ENCODE measurements at regions not wholly inside any gene's neighbourhood (a gene's known extent, or its start where the extent isn't known, plus 50 kb on each side); places are given as distances from the start of the nearest gene placed in this dataset.

DNA sequence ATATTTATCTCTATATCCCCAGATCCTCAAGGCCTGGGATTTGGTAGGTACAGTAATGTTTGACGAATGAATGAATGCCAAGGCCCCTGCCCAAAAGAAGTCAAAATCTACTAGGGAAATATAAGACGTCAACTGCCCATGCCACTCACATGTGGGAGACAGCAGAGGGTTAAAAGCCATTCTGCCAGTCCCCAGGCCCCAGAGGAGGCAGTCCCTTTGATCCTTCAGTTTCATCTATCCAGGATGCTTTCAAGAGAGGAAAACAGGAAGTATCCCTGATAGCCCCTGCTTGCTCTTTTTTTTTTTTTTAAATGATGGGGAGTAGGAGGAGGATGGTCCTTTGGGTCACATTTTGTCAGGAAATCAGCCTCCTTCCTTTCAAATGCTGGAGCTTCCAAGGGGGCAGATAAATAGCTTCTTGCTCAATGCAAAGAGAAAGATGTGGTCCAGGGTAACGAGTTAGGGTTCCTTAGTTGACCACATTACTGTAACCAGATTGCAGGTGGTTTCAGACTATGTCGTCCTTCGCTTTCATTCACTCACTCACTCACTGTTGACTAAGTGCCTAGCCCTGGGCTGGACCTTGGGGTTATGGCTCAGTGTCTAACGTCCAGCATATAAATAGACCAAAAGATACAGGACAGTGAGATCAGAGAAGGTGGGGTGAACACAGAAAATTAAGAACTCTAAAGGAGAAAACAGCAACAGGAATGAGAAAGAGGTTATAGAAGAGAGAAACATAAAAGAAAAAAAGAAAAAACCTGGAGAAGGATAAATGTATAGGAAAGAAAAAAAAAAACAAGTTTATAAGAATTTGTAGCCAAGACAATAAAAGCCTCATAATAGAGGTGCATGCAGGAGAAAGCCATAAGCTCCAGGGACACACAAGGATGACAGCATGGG lies 64.6 kb upstream of the PIM1 start:
- no peak for DNase-seq (ENCODE audit: low read depth in 2 of 2)

GRCh38 chr6:37106051-37106363 lies 63.9 kb upstream of the PIM1 start:
- DNase-seq (ENCODE audit: low read depth in 2 of 2): no peak

DNA sequence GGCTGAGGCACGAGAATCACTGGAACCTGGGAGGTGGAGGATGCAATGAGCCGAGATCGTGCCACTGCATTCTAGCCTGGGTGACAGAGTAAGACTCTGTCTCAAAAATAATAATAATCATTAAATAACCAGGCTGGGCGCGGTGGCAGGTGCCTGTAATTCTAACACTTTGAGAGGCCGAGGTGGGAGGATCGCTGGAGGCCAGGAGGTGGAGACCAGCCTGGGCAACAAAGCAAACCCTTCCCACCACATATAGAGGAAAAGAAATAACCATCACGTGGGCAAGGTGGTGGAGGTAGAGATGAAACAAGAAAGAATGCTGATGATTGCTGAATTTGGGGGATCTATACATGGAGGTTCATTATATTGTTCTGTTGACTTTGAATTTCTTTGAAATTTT lies 63.4 kb upstream of the PIM1 start:
- DNase-seq (ENCODE audit: low read depth in 2 of 2): no peak

- no peak for DNase-seq (ENCODE audit: low read depth in 2 of 2)
Measured at GRCh38 chr6:37106982-37107491, 62.9 kb upstream of the PIM1 start.

DNA sequence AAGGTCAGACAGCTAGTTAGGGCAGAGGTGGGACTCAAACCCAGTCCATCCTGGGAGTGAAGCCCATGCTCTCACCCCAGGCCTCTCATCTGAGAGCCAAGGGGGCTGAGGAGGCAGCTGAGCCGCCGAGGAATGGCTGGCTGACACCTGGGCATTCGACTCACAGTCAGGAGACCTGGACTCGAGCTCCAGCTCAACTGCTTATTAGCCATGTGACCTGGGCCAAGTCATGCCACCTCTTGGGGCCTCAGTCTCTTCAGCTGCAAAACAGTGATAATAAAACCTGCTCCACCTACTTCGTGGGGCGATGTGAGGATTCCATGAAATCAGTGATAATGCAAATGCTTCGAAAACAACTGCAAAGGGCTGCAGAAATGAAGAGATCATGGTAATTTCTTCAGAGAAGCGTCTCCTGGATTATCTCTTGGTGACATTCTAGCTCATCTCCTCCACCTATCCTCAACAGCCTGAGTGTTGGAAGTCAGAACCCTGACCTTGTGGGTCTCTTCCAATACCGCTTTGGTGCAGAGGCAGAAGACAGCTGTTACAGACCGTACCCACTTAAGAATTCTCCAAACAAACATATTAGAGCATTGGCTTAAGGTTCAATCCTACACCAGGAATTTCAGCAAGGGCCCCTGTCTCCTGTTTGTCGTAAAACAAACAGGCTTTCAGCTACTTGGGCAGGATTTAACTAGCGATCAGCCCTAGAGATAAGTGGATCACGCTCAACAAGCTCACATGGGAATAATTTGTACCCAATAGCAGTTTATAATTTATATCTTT lies 60.0 kb upstream of the PIM1 start:
- no peak for DNase-seq (ENCODE audit: low read depth in 2 of 2)

GRCh38 chr6:37110500-37111461 lies 59.2 kb upstream of the PIM1 start:
- DNase-seq (ENCODE audit: low read depth in 2 of 2): no peak

DNA sequence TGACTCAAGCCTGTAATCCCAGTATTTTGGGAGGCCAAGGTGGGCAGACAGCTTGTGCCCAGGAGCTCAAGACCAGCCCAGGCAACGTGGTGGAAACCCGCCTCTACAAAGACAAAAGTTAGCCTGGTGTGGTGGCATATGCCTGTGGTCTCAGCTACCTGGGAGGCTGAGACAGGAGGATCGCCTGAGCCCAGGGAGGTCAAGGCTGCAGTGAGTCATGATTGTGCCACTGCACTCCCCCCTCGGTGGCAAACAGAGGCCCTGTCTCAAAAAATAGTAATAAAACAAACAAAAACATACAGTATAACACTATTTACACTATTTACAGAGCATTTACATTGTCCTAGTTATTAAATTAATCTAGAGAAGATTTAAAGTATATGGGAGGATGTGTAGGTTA lies 56.0 kb upstream of the PIM1 start:
- DNase-seq (ENCODE audit: low read depth in 2 of 2): no peak

DNA sequence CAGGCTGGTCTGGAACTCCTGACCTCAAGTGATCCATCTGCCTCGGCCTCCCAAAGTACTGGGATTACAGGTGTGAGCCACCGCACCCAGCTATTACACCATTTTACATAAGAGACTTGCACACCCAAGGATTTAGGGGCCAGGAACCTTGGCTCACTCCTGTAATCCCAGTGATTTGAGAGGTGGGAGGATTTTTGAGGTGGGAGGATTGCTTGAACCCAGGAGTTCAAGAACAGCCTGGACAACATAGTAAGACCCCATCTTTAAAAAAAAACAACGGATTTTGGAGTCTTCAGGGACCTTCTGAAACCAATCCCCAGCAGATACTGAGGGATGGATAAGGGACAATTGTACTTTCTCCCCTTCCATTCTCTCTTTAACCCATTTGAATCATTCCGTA lies 55.3 kb upstream of the PIM1 start:
- no peak for DNase-seq (ENCODE audit: low read depth in 2 of 2)

- DNase-seq (ENCODE audit: low read depth in 2 of 2): no peak
Measured at GRCh38 chr6:37115236-37115895, 54.6 kb upstream of the PIM1 start.

GRCh38 chr6:37116326-37116725 lies 53.6 kb upstream of the PIM1 start:
- DNase-seq (ENCODE audit: low read depth in 2 of 2): no peak

DNA sequence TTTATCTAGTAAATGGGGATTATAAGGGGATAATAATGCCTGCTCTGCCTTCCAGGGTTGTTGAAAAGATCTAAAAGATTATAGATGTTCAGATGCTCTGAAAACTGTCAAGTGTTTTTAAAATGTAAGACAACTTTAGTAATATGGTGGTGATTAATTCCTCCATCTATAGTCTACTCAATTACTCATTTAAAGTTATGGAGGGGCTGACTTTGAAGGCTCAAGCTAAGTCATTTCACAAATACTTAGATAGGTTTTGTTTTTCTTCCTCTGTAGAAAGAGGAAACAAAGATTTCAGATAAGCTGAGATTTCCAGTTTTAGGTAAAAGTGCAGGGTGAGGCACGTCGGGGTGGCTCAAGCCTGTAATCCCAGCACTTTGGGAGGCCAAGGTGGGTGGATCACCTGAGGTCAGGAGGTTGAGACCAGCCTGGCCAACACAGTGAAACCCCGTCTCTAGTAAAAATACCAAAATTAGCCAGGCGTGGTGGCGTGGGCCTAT lies 50.5 kb upstream of the PIM1 start:
- no peak for DNase-seq (ENCODE audit: low read depth in 2 of 2)
